HG02610 (cell line): ENCODE measurements at regions not wholly inside any gene's neighbourhood (a gene's known extent, or its start where the extent isn't known, plus 50 kb on each side); places are given as distances from the start of the nearest gene placed in this dataset.

ENCODE experiments used
- ATAC-seq: cut with Tn5 transposase; IDR thresholded peaks from one replicate; pipeline ENCODE4 v1.9.1; 2021; ENCODE audit warnings: mild to moderate bottlenecking, moderate library complexity; ENCODE audit not compliant: unreplicated experiment

DNA sequence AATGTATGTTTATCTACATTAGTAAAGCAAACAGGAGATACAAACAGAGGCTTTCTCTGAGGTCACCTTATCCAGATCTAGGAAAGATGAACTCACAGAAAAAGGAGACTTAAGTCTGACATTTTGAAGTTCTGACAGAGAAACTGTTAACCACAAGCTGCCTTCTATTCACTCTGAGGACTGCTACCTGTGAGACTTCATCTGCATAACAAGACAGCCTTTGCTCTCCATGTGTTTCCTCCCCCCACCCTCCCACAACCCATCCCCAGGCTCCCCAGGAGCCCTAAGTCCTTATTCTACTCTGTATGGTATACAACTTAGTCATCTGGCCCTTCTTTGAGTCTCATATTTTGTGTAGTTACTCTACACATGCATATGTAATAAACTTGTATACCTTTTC lies 699.0 kb downstream of the FGF9 start:
- no peak for ATAC-seq

DNA sequence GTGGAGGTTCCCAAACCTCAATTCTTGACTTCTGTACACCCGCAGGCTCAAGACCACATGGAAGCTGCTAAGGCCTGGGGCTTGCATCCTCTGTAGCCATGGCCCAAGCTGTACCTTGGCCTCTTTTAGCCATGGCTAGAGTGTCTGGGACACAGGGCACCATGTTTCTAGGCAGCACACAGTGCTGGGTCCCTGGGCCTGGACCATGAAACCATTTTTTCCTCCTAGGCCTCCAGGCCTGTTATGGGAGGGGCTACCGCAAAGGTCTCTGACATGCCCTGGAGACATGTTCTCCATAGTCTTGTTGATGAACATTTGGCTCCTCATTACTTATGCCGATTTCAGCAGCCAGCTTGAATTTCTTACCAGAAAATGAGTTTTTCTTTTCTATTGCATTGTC lies 701.4 kb downstream of the FGF9 start:
- no peak for ATAC-seq

DNA sequence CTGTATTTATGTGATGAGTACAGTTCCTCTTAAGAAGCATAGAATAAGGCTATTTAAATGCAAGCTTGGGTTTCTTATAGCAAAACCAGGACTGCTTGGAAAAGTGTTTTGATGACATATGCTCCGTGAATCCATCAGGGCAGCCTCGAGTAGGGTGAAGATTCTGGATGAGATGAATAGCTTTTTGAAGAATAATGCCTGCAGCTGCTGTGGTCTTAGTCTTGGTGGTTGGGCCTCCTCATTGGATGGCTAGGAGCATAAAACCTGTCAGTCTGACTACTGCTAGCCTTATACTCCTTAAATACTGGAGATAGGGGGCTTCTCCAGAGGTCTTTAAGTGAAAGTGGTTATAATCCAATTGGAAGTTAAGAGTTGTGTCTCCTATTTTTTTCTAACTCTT lies 704.3 kb downstream of the FGF9 start:
- ATAC-seq, result no peak

DNA sequence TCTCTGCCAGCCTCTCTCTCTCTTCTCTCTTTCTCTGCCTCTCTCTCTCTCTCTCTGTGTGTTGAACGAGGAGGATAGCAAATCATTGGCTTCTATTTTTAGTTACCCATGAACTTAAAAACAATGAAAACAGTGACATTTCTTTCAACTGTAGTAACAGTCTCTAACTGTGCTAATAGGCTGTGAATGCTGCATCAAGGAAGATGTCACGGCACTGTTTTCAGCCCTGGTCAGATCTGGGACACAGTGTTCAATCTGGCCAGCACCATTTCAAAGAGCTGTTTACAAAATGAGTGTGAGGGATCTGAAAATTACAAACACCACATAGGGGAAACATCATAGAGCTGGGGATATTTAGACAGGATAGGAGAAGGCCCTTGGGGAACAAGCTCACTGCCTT lies 717.0 kb downstream of the FGF9 start:
- ATAC-seq, result no peak

DNA sequence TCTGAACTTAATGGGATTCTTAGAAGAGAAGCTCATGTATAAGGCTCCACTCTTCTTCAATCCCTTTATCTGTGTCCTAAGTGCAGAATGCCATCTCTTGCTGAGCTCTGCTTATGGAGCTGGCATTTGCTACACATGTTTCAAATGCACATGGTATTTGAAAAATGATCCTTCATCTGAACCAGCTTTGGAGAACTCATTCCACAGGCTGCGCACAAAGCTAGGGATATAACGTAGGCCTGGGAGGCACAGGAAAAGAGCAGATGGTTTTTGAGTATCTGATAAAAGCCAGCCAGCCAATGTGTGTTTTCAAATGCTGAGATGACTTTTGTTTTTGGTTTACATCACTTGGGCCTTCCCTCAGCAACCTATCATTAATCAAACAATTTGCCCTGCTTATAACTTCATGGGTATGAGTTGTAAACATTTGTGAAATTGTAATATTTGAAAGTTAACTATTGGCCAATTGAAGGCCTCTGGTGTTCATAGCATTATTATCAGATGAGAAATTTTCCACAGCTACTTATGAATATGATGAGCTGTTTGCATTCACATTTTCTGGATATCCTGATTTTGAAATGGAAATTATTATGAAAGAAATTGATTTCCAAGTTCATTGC lies 729.0 kb downstream of the FGF9 start:
- no peak for ATAC-seq

DNA sequence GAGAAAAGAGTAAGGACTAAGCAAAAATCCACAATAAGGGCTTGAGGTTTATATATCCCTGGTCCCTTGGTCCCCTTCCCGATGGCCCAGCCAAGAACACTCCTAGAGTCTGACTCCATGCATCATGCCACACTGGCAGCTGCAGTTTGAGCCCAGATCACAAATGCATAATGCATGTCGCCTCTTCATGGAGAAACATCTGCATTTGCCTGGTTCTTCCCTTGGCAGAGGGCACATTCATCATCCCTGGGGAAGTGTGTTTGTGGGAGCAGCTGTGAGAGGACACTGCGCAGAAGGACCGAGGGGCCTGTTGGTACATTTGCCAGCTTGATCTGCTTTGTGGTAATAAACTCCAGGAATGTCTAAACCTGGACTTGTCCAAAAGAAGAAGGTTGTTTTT lies 731.8 kb downstream of the FGF9 start:
- ATAC-seq, result no peak

DNA sequence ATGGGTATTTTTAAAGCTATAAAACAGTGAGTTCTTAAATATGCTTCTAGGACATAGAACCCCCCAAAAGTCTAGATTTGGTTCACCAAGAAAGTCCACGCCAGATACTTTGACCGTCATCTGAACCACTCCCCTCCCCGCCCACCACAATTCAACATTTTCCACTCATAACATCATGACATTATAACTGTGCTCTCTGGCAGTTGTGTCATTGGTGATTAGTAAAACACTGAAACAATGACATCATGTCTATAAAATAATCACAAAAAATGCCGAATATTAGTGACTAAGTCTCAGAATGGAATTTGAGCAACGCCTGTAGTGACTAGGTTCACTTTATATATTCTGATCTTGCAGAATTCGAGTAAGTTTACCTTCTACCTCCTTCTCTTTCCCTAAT lies 732.3 kb downstream of the FGF9 start:
- ATAC-seq, result no peak

DNA sequence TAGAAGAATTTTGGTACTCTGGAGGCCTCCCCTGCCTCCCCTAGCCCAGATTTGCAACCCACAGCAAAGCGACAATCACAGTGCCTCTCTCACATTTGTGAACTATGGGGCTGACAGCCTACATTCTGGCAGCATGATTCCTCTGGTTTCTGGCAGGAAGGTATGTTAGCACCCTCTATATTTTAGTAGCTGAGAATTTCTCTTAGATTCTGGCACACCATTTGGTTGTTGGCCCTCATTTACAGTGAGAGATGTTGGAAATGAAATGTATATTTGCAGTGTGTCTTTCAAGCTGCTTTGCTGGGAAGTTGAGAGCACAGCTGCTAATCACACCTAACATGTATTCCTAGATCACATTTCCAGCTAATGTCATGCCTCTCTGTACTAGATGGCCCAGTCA lies 735.0 kb downstream of the FGF9 start:
- no peak for ATAC-seq

DNA sequence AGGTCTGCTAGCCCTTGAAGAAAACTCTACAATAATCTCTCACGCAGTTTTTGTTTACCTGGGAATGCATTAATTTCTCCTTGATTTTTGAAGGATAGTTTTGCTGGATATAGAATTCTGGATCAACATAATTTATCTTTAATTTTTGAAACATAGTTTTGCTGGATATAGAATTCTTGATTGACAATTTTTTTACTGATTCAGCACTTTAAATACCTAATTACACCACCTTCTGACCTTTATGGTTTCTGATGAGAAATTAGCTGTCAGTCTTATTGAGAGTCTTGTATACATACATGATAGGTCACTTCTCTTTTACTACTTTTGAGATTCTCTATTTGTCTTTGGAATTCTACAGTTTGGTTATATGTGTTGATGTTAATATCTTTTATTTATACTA lies 741.6 kb downstream of the FGF9 start:
- no peak for ATAC-seq

DNA sequence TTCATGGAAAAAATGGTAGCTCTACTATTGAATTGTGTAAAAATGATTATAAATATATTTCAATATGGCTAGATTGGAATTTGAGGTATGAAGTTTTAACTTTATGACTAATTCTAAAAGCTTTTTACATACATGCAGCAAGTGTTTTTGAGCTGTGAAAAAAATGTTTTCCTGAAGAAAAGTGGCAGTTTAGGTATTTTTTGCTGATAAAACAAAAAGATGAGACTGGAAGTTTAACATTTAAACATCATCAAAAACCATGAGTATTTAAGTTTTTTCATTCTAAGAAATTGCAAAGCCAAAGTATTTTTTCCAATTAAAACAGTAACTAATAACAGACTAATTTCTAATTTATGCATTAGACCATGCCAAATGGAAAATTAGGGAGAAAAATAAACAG lies 751.1 kb downstream of the FGF9 start:
- ATAC-seq, result no peak

DNA sequence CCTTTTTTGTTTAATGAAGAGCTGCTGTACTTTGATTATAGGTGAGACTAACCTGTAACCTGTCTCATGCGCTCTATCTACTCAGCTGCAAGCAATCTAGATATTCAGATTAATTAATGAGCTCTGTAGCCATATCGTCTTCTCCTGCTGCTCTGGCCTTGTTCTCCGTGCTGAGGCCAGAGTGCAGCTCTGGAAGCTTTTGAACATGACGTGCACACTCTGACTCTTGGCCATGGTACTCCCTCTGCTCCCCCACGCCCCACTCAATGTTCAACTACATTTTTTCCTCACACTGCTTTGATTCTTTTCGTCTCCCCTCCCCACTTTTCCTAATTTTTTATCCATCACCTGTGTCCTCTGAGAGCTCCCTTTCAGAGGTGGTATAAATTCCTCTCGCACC lies 751.8 kb downstream of the FGF9 start:
- no peak for ATAC-seq

DNA sequence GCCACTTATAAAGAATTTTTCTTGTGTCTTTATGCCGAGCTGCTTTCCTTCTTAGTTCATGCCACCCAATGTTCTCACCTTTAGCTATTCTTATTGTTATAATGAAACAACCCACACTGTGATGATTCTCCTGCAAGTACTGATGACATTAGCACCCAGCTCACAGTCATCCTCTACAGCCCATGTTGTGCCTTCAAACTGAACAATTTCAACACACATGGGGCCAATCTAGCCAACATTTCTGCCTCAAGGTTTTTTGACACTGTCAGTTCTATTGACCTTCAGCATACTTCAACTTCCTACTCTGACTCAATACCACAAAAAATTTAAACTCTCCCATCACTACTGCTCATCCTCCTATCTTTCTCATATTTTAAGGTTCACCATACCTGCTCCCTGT lies 752.4 kb downstream of the FGF9 start:
- no peak for ATAC-seq

DNA sequence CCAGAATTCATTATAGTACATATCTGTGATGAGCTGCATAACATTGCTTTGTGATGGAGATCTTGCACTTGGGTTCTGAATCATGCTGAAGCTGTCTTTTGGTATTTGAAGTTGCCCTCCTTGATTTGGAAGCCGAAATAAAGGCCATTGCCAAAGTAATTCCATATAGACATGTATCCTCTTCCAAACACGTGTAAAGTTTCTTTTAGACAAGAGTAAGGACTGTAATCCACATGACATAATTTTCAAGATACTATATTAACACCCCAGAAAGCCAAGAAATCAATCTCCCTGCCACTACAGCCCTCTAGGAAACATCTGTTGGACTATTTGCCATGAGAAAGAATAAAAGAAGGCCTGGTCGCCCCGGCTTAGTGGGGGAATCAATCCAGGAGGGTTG lies 754.2 kb downstream of the FGF9 start:
- no peak for ATAC-seq

DNA sequence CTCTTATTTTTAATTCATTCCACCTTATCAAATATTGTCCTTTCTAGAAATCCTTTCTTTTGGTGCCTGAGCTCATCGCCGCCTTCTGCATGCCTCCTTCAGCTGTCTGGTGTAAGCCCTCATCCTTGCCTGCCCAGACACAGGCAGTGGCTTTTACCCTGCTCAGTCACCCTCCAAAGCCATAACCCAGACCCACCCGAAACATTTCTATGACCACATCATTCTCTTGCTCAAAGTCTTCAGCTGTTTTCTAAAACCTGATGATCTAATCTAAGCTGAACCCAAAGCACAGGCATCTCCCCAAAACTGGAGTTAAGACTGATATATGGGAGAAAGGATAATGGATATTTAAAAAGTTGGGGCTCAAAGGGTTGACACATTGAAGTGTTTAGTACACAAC lies 753.7 kb upstream of the SGCG start:
- no peak for ATAC-seq

DNA sequence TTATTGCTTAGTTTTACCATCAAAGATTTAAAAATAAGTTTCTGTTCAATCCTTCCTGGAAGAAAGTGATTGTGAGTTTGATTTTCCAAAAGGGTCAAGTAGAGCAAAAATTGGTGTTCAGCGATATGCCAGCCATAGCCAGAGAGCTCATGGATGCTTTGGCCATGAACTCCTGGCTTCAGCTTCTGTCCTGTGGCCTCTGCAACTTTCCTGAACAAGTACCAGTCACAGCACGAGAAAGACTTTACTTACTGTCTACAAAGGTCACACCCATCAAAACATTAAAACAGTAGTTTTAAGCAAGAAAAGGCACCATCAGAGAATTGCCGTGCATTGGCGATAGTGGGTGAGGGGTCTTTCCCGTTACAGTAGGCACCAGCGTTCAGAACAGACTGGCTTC lies 753.0 kb upstream of the SGCG start:
- no peak for ATAC-seq

DNA sequence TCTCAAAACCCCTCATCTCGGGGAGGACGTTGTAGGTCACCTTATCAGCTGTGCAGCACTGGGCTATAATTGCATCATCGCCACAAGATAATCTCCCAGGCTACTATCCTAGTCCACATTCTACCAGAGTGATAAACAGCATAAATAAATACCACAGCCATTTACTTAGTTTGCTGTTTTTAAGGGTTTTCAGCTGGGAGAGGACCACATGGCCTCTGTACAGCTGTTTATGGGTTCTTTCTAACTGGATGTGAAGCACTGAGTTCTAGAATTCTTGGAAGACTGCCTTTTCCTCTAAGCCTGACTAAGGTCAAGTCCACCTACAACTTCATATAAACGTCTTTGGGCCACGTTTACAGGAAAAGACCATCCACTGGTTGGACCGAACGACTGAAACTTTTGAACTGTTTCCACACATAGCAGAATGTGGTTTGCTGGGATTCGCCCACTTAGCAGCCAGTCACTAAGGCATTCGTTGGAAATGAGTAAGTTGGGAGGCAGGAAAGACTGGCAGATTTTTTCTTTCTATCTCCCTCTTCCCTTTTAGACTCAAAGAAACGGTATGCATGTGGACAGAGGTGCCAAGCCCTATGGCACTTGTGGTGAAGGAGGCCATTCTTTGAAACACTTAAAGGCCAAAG lies 752.5 kb upstream of the SGCG start:
- no peak for ATAC-seq

DNA sequence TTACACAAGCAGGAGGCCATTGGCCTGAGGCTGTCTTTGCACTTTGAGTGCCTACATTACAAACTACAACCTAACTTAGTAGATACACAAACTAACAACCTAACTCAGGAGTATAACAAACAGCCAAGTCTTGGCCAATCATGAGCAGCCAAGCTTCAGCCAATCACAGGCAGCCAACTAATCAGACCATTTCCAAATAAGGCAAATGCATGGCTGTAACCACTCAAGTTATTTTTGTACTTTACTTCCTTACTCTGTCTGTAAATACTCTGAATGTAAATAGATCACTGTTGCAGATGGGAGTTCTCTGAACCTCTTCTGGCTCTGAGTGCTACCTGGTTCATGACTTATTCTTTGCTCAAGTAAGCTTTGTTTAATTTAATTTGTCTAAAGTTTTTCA lies 748.1 kb upstream of the SGCG start:
- ATAC-seq, result no peak

DNA sequence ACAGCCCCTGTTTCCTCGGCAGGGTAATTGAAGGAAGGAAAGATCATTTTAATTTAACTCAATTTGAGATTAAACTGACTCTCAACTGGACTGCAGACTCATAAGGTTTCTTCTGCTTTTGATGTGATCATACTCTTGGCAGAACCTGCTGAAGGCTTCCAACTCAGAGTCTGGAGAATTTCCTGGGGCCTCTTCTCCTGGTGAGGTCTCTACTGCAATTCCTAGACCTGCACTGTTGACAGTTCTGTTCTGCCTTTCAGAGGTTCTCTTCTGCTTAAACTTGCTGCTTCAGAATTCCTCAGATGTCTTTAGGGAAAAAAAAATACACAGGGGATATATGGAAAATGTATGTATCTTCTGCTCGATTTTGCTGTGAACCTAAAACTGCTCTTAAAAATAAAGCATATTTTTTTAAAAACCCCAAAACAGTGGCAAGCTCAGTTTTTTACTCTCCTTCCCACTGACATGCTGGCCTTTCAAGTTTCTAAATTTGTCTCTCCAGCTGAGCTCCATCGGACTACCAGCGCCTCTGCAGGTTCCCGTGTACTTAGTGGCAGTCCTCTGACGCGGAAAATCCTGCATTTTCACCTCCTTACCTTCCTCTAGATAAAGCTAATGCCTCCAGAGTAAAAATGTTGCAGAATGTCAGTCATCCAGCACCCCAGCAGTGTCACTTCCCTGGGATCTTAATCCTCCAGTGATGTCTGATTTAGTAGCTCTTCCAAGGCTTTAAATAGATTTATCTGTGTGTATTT lies 733.5 kb upstream of the SGCG start:
- no peak for ATAC-seq

DNA sequence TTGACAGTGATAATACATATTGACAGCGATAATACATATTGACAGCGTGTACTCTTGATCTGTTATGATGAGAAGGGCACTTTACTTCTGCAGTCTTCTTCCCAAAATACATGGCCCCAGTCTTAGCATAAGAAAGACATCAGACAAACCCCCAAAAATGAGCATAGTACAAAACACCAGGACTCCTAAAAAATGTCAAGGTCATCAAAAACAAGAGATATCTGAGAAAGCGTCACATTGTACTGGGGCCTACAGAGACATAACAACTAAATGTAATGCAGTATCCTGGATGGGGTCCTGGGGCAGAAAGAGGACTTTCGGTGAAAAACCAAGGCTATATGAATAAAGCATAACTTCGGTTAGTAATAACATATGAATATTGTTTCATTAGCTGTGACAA lies 731.5 kb upstream of the SGCG start:
- no peak for ATAC-seq

DNA sequence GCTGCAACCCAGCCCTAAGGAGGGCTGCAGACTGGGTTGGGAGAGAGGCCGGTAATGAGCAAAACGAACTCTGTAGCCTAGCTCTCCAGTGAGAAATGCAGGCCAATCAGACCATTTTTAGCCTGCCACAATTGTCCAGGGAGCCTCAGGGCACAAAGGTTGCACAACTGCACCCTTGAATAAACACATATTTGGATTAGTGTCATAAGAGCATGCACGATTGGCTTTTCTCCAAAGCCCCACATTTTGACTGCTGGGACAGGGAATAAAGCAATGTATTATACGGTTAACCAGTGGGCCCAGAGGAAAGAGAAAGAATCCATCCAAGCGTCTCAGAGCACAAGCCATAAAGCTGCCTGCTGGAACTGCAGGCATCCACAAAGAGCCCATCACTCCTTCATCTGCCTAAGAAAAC lies 729.4 kb upstream of the SGCG start:
- no peak for ATAC-seq

DNA sequence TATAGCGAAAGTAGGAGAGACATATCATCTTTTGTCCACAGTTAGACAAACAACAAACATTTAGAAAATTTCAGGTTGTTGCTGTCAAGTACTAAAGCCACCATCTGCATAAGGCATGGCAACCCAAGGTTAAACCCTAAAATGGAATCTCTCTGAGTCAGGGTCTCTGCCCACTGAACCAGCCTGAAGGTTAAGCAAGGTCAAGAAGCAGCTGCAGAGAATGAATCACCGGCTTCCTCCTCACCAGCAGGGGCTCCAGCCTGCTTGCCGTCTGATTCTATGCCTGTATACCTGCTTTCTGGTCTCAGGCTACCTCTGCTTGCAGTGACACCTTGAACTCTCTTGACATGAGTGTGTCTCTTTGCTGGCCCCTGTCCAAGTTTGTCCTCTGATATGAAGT lies 726.2 kb upstream of the SGCG start:
- ATAC-seq, result no peak

DNA sequence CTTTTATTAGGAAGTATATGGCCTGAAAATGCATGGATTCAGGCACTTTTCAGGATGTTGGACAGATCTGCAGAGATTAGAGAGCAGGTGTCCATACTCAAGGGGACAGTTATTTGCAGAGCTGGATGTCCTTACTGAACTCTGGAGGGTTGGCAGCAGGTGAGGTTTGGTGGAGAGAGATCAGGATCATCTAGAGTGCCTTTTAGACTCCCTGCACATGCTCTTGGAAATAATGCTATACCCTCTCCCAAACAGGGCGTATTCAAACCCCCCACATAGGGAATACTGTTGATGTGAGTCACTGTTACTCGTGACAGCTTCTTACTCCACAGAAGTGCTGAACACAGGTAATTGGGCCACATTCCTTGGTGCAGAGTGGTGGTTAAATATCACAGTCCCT lies 725.7 kb upstream of the SGCG start:
- ATAC-seq, result no peak
